HepG2 (cell line): ENCODE measurements at regions not wholly inside any gene's neighbourhood (a gene's known extent, or its start where the extent isn't known, plus 50 kb on each side); places are given as distances from the start of the nearest gene placed in this dataset.
A peak's percentile ranks its signal among the peaks of the same experiment; 100 is the strongest.

ENCODE experiments used
- ETV5 ChIP-seq: IDR thresholded peaks from 2 replicates; pipeline ENCODE4 v1.6.1; 2018; ENCODE audit warnings: missing biosample characterization, missing genetic modification reagents, inconsistent platforms, borderline replicate concordance
- GATA4 ChIP-seq: sonication (generic); IDR thresholded peaks from 2 replicates; pipeline ENCODE4 v1.6.1; 2016; ENCODE audit warnings: antibody characterized with exemption, low read depth, borderline replicate concordance
- HNF4A ChIP-seq: sonication (generic); formaldehyde crosslinking; IDR thresholded peaks from 2 replicates; pipeline ENCODE4 v1.4.0; 2020; ENCODE audit warnings: missing genetic modification reagents
- HNRNPH1 ChIP-seq: fragments of 200-400 bp; formaldehyde crosslinking; optimal IDR thresholded peaks from 2 replicates; pipeline ENCODE3; 2017; ENCODE audit warnings: mild to moderate bottlenecking, low read depth, low read length
- HOXD1 ChIP-seq: sonication (generic); formaldehyde crosslinking; IDR thresholded peaks from 2 replicates; pipeline ENCODE4 v1.5.0; 2020; ENCODE audit warnings: missing genetic modification reagents
- KDM6A ChIP-seq: IDR thresholded peaks from 2 replicates; pipeline ENCODE4 v1.6.1; 2016; ENCODE audit warnings: low read depth
- KLF16 ChIP-seq, 2 experiments: sonication (generic) in 1 of 2; formaldehyde crosslinking in 1 of 2; IDR thresholded peaks; 2 replicates each; pipeline versions ENCODE4 v1.6.1 to v1.8.0; 2016 to 2023; ENCODE audit warnings: missing genetic modification reagents in 2 of 2, missing compliant biosample characterization in 1 of 2
- MAX ChIP-seq: IDR thresholded peaks from 2 replicates; pipeline ENCODE4 v1.6.1; 2012; ENCODE audit warnings: inconsistent platforms
- MAZ ChIP-seq, 2 experiments: sonication (generic) in 1 of 2; formaldehyde crosslinking in 1 of 2; IDR thresholded peaks; 2 replicates each; pipeline versions ENCODE4 v1.5.0 to v1.6.1; 2012 to 2020; ENCODE audit warnings: low read depth in 2 of 2, mild to moderate bottlenecking in 2 of 2, borderline replicate concordance in 1 of 2, improper control_type of control experiment in 1 of 2, low read length in 1 of 2, missing genetic modification reagents in 1 of 2, moderate library complexity in 1 of 2
- MED13 ChIP-seq: sonication (generic); formaldehyde crosslinking; IDR thresholded peaks from 2 replicates; pipeline ENCODE4 v1.5.0; 2020; ENCODE audit warnings: missing genetic modification reagents
- MIER3 ChIP-seq: IDR thresholded peaks from 2 replicates; pipeline ENCODE4 v1.6.1; 2016; ENCODE audit warnings: missing compliant biosample characterization, borderline replicate concordance
- NR0B2 ChIP-seq: sonication (generic); formaldehyde crosslinking; IDR thresholded peaks from 2 replicates; pipeline ENCODE4 v1.4.0; 2020; ENCODE audit warnings: mild to moderate bottlenecking, missing genetic modification reagents
- PHF8 ChIP-seq: sonication (generic); formaldehyde crosslinking; IDR thresholded peaks from 2 replicates; pipeline ENCODE4 v1.5.0; 2020; ENCODE audit warnings: missing genetic modification reagents
- POGZ ChIP-seq: sonication (generic); formaldehyde crosslinking; IDR thresholded peaks from 2 replicates; pipeline ENCODE4 v1.4.0; 2020; ENCODE audit warnings: mild to moderate bottlenecking, missing genetic modification reagents
- RAD21 ChIP-seq: fragments of 450-650 bp; formaldehyde crosslinking; IDR thresholded peaks from 2 replicates; pipeline ENCODE4 v1.5.0; 2020; ENCODE audit warnings: mild to moderate bottlenecking
- RBFOX2 ChIP-seq: fragments of 200-400 bp; formaldehyde crosslinking; IDR thresholded peaks from 2 replicates; pipeline ENCODE4 v1.6.1; 2017; ENCODE audit warnings: low read depth, mild to moderate bottlenecking, low read length
- TCF12 ChIP-seq, 2 experiments: fragments of 450-650 bp in 1 of 2; sonication (generic) in 1 of 2; formaldehyde crosslinking in 1 of 2; IDR thresholded peaks; 2 replicates each; pipeline versions ENCODE4 v1.6.1 to v1.8.0; 2017 to 2022; ENCODE audit warnings: antibody characterized with exemption in 1 of 2, mild to moderate bottlenecking in 1 of 2, missing genetic modification reagents in 1 of 2, moderate library complexity in 1 of 2
- TCF7L2 ChIP-seq: IDR thresholded peaks from 2 replicates; pipeline ENCODE4 v1.6.1; 2011; ENCODE audit warnings: mild to moderate bottlenecking, low read depth, low read length, moderate library complexity
- ZBTB7B ChIP-seq: sonication (generic); formaldehyde crosslinking; IDR thresholded peaks from 2 replicates; pipeline ENCODE4 v1.4.0; 2020; ENCODE audit warnings: missing genetic modification reagents
- ZFP62 ChIP-seq: sonication (generic); formaldehyde crosslinking; IDR thresholded peaks from 2 replicates; pipeline ENCODE4 v1.4.0; 2020; ENCODE audit warnings: missing genetic modification reagents
- ZNF136 ChIP-seq: sonication (generic); formaldehyde crosslinking; IDR thresholded peaks from 2 replicates; pipeline ENCODE4 v1.8.1; 2022; ENCODE audit warnings: low read depth, mild to moderate bottlenecking, moderate library complexity, missing genetic modification reagents
- ZNF24 ChIP-seq: fragments of 450-650 bp; IDR thresholded peaks from 2 replicates; pipeline ENCODE4 v1.6.1; 2017; ENCODE audit warnings: antibody characterized with exemption, mild to moderate bottlenecking
- ZNF251 ChIP-seq: sonication (generic); formaldehyde crosslinking; IDR thresholded peaks from 2 replicates; pipeline ENCODE4 v1.9.0; 2021; ENCODE audit warnings: mild to moderate bottlenecking, missing genetic modification reagents
- ZNF883 ChIP-seq: sonication (generic); formaldehyde crosslinking; IDR thresholded peaks from 2 replicates; pipeline ENCODE4 v1.5.1; 2020; ENCODE audit warnings: mild to moderate bottlenecking, missing genetic modification reagents; ENCODE audit errors: not compliant biosample characterization
- TF ChIP-seq, protein P1 (sequence below): sonication (generic); formaldehyde crosslinking; conservative IDR thresholded peaks from 2 replicates; pipeline ENCODE4 v1.8.0; 2022; ENCODE audit warnings: low read depth, missing genetic modification reagents
- TF ChIP-seq, protein P2 (sequence below): sonication (generic); formaldehyde crosslinking; IDR thresholded peaks from 2 replicates; pipeline ENCODE4 v1.8.1; 2023; ENCODE audit warnings: mild to moderate bottlenecking, missing genetic modification reagents

- TF ChIP-seq, protein P1, sequence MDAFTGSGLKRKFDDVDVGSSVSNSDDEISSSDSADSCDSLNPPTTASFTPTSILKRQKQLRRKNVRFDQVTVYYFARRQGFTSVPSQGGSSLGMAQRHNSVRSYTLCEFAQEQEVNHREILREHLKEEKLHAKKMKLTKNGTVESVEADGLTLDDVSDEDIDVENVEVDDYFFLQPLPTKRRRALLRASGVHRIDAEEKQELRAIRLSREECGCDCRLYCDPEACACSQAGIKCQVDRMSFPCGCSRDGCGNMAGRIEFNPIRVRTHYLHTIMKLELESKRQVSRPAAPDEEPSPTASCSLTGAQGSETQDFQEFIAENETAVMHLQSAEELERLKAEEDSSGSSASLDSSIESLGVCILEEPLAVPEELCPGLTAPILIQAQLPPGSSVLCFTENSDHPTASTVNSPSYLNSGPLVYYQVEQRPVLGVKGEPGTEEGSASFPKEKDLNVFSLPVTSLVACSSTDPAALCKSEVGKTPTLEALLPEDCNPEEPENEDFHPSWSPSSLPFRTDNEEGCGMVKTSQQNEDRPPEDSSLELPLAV: no peak
- TF ChIP-seq GATA4: peak; percentile 100
- no peak for TF ChIP-seq ZFP62 (CRISPR knock-in tag)
- no peak for TF ChIP-seq HNRNPH1
- TF ChIP-seq TCF7L2: peak; percentile 93
- TF ChIP-seq PHF8 (CRISPR knock-in tag): no peak
- peak; percentile 95 for TF ChIP-seq MED13
- TF ChIP-seq ZNF136: no peak; the same call in 1 of the 2 replicates
- peak; percentile 58 for TF ChIP-seq HOXD1 (CRISPR knock-in tag)
- peak in 1 of 2 experiments; percentile 61; a peak in 2 of 4 replicates for TF ChIP-seq KLF16 (CRISPR knock-in tag; IDR thresholded peaks at IDR 0.05)
- no peak; the same call in 1 of the 2 replicates for TF ChIP-seq ZNF24
- TF ChIP-seq ZNF251 (CRISPR knock-in tag): no peak
- TF ChIP-seq MAZ (IDR thresholded peaks at IDR 0.05; ENCODE audit: borderline replicate concordance, low read depth, low read length): no peak
- TF ChIP-seq MAZ (CRISPR knock-in tag; IDR thresholded peaks at IDR 0.05; ENCODE audit: low read depth): no peak
- peak; percentile 13; the same call in 1 of the 2 replicates for TF ChIP-seq ZBTB7B (CRISPR knock-in tag)
- TF ChIP-seq ZNF883 (CRISPR knock-in tag): no peak
- peak; percentile 83 for TF ChIP-seq MAX
- peak; percentile 79 for TF ChIP-seq KDM6A (CRISPR knock-in tag)
- TF ChIP-seq TCF12 (IDR thresholded peaks at IDR 0.05): no peak
- TF ChIP-seq TCF12 (CRISPR knock-in tag; IDR thresholded peaks at IDR 0.05): peak; percentile 98
- TF ChIP-seq MIER3: peak; percentile 73; the same call in 1 of the 2 replicates
- TF ChIP-seq, protein P2, sequence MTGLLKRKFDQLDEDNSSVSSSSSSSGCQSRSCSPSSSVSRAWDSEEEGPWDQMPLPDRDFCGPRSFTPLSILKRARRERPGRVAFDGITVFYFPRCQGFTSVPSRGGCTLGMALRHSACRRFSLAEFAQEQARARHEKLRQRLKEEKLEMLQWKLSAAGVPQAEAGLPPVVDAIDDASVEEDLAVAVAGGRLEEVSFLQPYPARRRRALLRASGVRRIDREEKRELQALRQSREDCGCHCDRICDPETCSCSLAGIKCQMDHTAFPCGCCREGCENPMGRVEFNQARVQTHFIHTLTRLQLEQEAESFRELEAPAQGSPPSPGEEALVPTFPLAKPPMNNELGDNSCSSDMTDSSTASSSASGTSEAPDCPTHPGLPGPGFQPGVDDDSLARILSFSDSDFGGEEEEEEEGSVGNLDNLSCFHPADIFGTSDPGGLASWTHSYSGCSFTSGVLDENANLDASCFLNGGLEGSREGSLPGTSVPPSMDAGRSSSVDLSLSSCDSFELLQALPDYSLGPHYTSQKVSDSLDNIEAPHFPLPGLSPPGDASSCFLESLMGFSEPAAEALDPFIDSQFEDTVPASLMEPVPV (CRISPR knock-in tag): 0 out of 2 replicates have a peak, but pooled peaks have one; percentile 20
- TF ChIP-seq ETV5 (CRISPR knock-in tag): peak; percentile 72; the same call in 1 of the 2 replicates
- TF ChIP-seq HNF4A: peak; percentile 77
- TF ChIP-seq RAD21: no peak
- 0 out of 2 replicates have a peak, but pooled peaks have one; percentile 26 for TF ChIP-seq RBFOX2
- TF ChIP-seq POGZ (CRISPR knock-in tag): peak; percentile 72
- no peak for TF ChIP-seq NR0B2 (CRISPR knock-in tag)
Observed at GRCh38 chr15:53454843-53455721, 304.4 kb downstream of the WDR72 start (continued).
